CD4-positive, alpha-beta memory T cell (primary cell): ENCODE measurements at regions not wholly inside any gene's neighbourhood (a gene's known extent, or its start where the extent isn't known, plus 50 kb on each side); places are given as distances from the start of the nearest gene placed in this dataset.

Experiments used
- CTCF ChIA-PET: fragments of 350-600 bp; sonication (Branson Sonifier 250); formaldehyde crosslinking; loops from one replicate; lab custom pipeline; 2021; ENCODE audit warnings: inconsistent platforms; ENCODE audit not compliant: partially characterized antibody; lab: Charles Lee
- POLR2A ChIA-PET: fragments of 350-600 bp; sonication (Branson Sonifier 250); formaldehyde crosslinking; loops from one replicate; lab custom pipeline; 2021; ENCODE audit not compliant: partially characterized antibody; lab: Charles Lee
- DNase-seq, 5 donors: peaks; one replicate each; pipeline versions ENCODE4 v3.0.0 to v3.0.0-alpha.2; 2020 to 2022; ENCODE audit warnings: mixed read lengths in 1 of 5
- H3K27ac ChIP-seq: one replicate; pipeline ENCODE4 v1.7.0; 2013; ENCODE audit warnings: low read depth, low read length
- H3K27me3 ChIP-seq: 2 replicates; pipeline ENCODE4 v1.7.0; 2013; ENCODE audit warnings: mild to moderate bottlenecking, low read length, moderate library complexity; ENCODE audit not compliant: insufficient read depth
- H3K36me3 ChIP-seq: 2 replicates; pipeline ENCODE4 v1.7.0; 2013; ENCODE audit warnings: mild to moderate bottlenecking, low read length, moderate library complexity; ENCODE audit not compliant: insufficient read depth
- H3K4me1 ChIP-seq: 2 replicates; pipeline ENCODE4 v1.7.0; 2013; ENCODE audit warnings: mild to moderate bottlenecking, low read length, moderate library complexity; ENCODE audit not compliant: insufficient read depth
- H3K4me3 ChIP-seq, 2 donors: one replicate each; pipeline ENCODE4 v1.7.0; 2013; ENCODE audit warnings: low read length in 2 of 2, mild to moderate bottlenecking in 1 of 2
- H3K9me3 ChIP-seq, 2 donors: one replicate each; pipeline ENCODE4 v1.7.0; 2013; ENCODE audit warnings: low read length in 2 of 2, control low read depth in 1 of 2; ENCODE audit not compliant: control insufficient read depth in 1 of 2
- H3K27ac Mint-ChIP-seq, 7 donors: one replicate each; pipeline ENCODE4 v1.8.0; 2020 to 2021; ENCODE audit warnings: mixed read lengths in 7 of 7, mild to moderate bottlenecking in 6 of 7, inconsistent platforms in 3 of 7, moderate library complexity in 3 of 7
- H3K27me3 Mint-ChIP-seq, 2 donors: one replicate each; pipeline ENCODE4 v1.8.0; 2020 to 2021; ENCODE audit warnings: mixed read lengths in 2 of 2
- H3K36me3 Mint-ChIP-seq, 2 donors: one replicate each; pipeline ENCODE4 v1.8.0; 2020 to 2021; ENCODE audit warnings: mixed read lengths in 2 of 2, inconsistent platforms in 1 of 2, mild to moderate bottlenecking in 1 of 2
- H3K4me1 Mint-ChIP-seq, 4 donors: one replicate each; pipeline ENCODE4 v1.8.0; 2020 to 2021; ENCODE audit warnings: mixed read lengths in 4 of 4, mild to moderate bottlenecking in 1 of 4
- H3K4me3 Mint-ChIP-seq, 8 donors: one replicate each; pipeline ENCODE4 v1.8.0; 2020 to 2021; ENCODE audit warnings: mixed read lengths in 8 of 8, mild to moderate bottlenecking in 7 of 8, moderate library complexity in 6 of 8, inconsistent platforms in 3 of 8
- H3K9me3 Mint-ChIP-seq, 8 donors: one replicate each; pipeline ENCODE4 v1.8.0; 2020 to 2021; ENCODE audit warnings: mixed read lengths in 8 of 8, mild to moderate bottlenecking in 5 of 8, inconsistent platforms in 3 of 8, moderate library complexity in 1 of 8
- intact Hi-C: fragments of 100-400 bp; cut with micrococcal nuclease; formaldehyde crosslinking; loops from one replicate; pipeline ENCODE4 v1.15.1; 2023

DNA sequence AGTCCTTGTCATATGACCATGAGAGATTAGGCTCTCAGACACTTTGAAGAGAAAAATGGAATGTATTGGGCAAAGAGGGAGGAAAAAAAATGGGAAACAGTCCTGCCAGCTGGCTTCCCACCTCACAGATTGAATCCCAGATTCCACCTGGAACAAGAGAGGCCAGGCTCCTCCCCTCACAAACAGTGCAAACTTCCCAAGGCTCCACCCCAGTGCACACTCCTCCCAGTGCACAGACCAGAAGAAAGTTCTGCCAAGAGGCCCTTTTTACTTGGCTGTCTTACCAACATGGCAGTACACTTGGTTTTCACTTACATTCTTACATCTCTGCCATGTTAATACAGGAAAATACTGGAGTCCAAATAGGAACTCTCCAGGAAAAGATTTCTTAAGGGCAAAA is 202.3 kb downstream of the AHR start:
- no peaks in the 10 kb centered on the region for H3K27me3 ChIP-seq
- H3K4me3 ChIP-seq: no peak overlapping the region
- H3K36me3 Mint-ChIP-seq: no peaks in the 10 kb centered on the region
- H3K4me1 ChIP-seq: no peaks in the 10 kb centered on the region
- DNase-seq: no peak
- no peaks in the 10 kb centered on the region for H3K9me3 ChIP-seq
- no peak overlapping the region for H3K27ac ChIP-seq
- no peak overlapping the region for H3K4me3 Mint-ChIP-seq
- H3K27me3 Mint-ChIP-seq: peaks cover 0 to 3% of the 10 kb centered on the region in 2 donors
- no peaks in the 10 kb centered on the region for H3K4me1 Mint-ChIP-seq
- ChIA-PET POLR2A (no interaction called here), CTCF (no interaction called here)
- H3K9me3 Mint-ChIP-seq: peaks cover 0 to 2% (median 0%) of the 10 kb centered on the region in 8 donors
- H3K27ac Mint-ChIP-seq: no peak overlapping the region
- intact Hi-C loops: no loop called here
- H3K36me3 ChIP-seq: no peaks in the 10 kb centered on the region

DNA sequence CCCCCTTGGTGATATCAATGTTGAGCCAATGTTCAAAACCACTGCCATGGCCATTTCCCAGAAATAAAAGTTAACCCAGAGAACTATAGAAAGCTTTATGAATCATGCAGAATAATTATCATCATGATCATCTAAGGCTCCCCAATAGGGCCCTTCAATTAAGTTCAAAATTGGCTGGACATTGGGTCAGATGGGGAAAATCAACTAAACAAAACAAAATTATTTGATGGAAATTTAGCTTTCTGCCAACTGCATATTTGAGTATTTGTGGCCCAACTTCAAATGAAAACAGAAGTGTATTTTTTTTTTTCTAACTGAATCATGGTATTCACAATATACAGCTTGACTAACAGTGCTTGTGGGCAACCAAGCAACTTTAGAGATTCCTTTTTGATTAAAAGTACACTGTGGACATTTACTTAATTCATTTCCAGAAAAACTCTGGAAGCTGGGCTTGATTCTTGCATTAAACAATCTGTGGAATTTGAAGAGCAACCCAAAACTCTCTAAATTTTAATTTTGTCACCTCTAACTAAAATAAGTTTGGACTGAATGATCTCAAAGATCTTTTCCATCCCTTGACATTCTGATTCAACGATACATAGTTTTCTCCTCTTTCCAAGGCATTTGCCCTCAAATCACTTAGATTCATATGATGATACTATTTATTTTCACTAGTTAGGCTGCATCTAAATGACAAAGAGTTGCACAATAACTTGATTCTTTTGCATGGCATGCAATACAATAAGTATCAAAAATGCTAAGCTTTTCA is 203.2 kb downstream of the AHR start:
- DNase-seq: no peak
- ChIA-PET CTCF (interaction anchor here (0.5 kb wide), 1 partner anchor 13 kb away, joined by 4 read pairs; no protein-coding TSS in a partner anchor), POLR2A (no interaction called here)
- Mint-ChIP-seq H3K4me1 (no peaks in the 10 kb centered on the region), H3K36me3 (no peaks in the 10 kb centered on the region), H3K9me3 (peaks cover 0 to 2% (median 0%) of the 10 kb centered on the region in 8 donors), H3K4me3 (no peak overlapping the region), H3K27me3 (peaks cover 0 to 3% of the 10 kb centered on the region in 2 donors), H3K27ac (no peak overlapping the region)
- H3K9me3 ChIP-seq: no peaks in the 10 kb centered on the region
- H3K27me3 ChIP-seq: no peaks in the 10 kb centered on the region
- no peaks in the 10 kb centered on the region for H3K4me1 ChIP-seq
- intact Hi-C loops: no loop called here
- H3K27ac ChIP-seq: no peak overlapping the region
- no peak overlapping the region for H3K4me3 ChIP-seq
- no peaks in the 10 kb centered on the region for H3K36me3 ChIP-seq

DNA sequence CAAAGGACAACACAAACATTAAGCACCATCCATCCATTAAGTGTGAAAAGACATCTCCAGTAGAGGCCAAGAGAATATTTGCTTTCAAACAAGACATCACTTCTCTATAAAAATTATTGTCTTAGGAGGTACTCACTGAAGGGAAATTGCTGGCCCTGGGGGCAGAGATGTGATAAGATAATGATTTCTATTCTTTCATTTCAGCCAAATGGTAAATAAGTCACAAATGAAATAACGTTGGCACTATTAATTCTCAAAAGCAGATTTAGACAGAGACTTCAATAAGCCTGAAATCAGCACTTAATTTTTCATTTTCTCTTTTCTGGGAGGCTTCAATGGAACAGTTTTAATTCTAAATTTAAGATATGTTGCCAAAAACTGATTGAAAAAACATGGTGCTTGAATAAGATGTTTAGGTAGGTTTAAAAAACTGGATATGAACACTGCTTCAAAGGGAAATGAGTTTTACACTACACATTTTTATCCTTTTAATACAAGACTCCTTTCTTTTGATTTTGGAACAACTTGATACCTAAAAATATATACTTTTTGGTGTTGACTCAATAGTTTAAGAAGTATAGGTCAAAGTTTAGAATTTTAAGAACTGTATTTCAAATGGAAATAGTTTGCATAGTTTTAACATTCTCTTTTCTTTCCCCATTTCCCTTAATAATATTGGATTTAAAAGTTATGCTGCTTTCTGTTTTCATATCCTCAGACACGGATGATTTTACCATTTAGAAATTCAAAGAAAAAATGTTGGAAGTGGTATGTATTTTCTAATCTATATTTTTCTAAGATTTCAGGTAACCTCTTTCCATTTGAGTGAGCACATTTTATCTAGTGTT is 204.0 kb downstream of the AHR start:
- DNase-seq: no peak
- Histone ChIP-seq H3K36me3 (no peaks in the 10 kb centered on the region), H3K27me3 (no peaks in the 10 kb centered on the region), H3K9me3 (no peaks in the 10 kb centered on the region), H3K4me3 (no peak overlapping the region), H3K27ac (no peak overlapping the region), H3K4me1 (no peaks in the 10 kb centered on the region)
- Mint-ChIP-seq H3K27me3 (peaks cover 0 to 3% of the 10 kb centered on the region in 2 donors), H3K9me3 (peaks cover 0 to 2% (median 0%) of the 10 kb centered on the region in 8 donors), H3K36me3 (no peaks in the 10 kb centered on the region), H3K27ac (no peak overlapping the region), H3K4me1 (no peaks in the 10 kb centered on the region), H3K4me3 (no peak overlapping the region)
- CTCF ChIA-PET: no interaction called here
- intact Hi-C loops: no loop called here
- POLR2A ChIA-PET: no interaction called here

DNA sequence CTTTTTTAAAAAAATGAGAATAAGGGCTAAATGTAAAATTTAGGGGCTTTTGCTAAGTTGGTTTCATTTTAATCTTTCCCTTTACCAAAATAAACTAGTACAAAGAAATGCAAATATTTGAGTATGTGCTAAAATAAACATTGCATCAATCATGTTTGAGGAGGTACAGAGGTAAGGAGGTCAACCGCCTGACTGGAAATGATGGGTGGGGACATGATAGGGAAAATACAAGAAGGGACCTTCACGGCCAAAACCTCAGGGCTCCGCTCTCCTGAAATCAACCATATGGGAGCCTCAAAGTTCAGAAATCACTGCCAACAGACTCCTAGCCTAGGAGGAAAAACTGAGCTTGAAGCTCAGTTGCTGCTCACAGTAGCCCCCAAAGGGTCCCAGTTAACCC is 207.6 kb downstream of the AHR start:
- intact Hi-C loops: no loop called here
- POLR2A ChIA-PET: no interaction called here
- DNase-seq: no peak
- H3K9me3 ChIP-seq: no peaks in the 10 kb centered on the region
- no peak overlapping the region for H3K4me3 ChIP-seq
- Mint-ChIP-seq H3K36me3 (no peaks in the 10 kb centered on the region), H3K27ac (no peak overlapping the region), H3K4me1 (peaks cover 0 to 3% (median 0%) of the 10 kb centered on the region in 4 donors), H3K27me3 (no peaks in the 10 kb centered on the region), H3K4me3 (no peak overlapping the region), H3K9me3 (no peaks in the 10 kb centered on the region)
- no peaks in the 10 kb centered on the region for H3K27me3 ChIP-seq
- no peaks in the 10 kb centered on the region for H3K36me3 ChIP-seq
- no peak overlapping the region for H3K27ac ChIP-seq
- no peaks in the 10 kb centered on the region for H3K4me1 ChIP-seq
- CTCF ChIA-PET: interaction anchor here (1.1 kb wide), 1 partner anchor 9 kb away, joined by 3 read pairs; no protein-coding TSS in a partner anchor

DNA sequence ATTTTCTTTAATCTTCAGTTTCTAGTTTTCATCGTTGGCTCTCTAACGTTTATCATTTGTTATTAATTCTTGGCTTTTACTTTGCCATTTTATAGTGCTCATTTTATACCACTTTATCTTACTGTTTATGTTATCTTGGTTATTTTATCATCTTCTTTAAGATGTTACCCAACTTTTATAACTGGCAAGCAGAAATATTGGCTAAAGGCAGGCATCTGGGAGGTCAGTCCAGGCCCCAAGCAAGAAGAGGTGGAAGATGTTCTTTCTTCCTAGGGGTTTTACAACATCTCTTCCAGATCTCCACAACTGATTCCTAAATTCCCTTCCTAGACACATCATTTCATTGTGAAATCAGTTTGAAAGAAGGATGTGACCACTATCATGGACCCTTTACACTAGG is 208.1 kb downstream of the AHR start:
- Mint-ChIP-seq H3K4me3 (no peak overlapping the region), H3K36me3 (no peaks in the 10 kb centered on the region), H3K9me3 (no peaks in the 10 kb centered on the region), H3K27ac (no peak overlapping the region), H3K4me1 (peaks cover 0 to 3% (median 0%) of the 10 kb centered on the region in 4 donors), H3K27me3 (no peaks in the 10 kb centered on the region)
- no peaks in the 10 kb centered on the region for H3K27me3 ChIP-seq
- H3K9me3 ChIP-seq: no peaks in the 10 kb centered on the region
- no peaks in the 10 kb centered on the region for H3K4me1 ChIP-seq
- H3K4me3 ChIP-seq: no peak overlapping the region
- intact Hi-C loops: no loop called here
- DNase-seq: no peak
- ChIA-PET POLR2A (no interaction called here), CTCF (interaction anchor here (1.1 kb wide), 1 partner anchor 9 kb away, joined by 3 read pairs; no protein-coding TSS in a partner anchor)
- no peaks in the 10 kb centered on the region for H3K36me3 ChIP-seq
- no peak overlapping the region for H3K27ac ChIP-seq

DNA sequence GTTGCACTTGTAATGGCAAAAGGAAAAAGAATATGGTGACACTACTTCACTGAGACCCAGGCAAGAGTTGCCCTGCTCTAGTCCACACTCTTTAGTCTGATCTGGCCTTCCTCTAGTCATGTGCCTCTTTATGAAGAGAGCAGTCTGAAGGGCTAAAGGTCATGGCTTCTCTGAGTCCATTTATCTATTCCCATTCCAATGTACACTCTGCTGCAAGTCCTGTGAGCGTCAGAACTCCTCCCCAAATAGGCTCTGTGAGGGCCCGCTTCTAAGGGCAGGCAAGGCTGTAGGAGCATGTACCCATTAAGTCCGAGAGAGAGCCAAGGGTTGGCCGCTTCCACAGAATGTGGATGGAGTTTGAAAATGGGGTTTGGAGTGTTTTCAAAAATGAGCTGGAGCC is 209.3 kb downstream of the AHR start:
- no peaks in the 10 kb centered on the region for H3K36me3 ChIP-seq
- no peak overlapping the region for H3K27ac Mint-ChIP-seq
- H3K27me3 Mint-ChIP-seq: no peaks in the 10 kb centered on the region
- no peaks in the 10 kb centered on the region for H3K9me3 Mint-ChIP-seq
- no peak overlapping the region for H3K4me3 Mint-ChIP-seq
- H3K4me1 Mint-ChIP-seq: peaks cover 0 to 3% (median 0%) of the 10 kb centered on the region in 4 donors
- no peaks in the 10 kb centered on the region for H3K36me3 Mint-ChIP-seq
- no peaks in the 10 kb centered on the region for H3K4me1 ChIP-seq
- CTCF ChIA-PET: no interaction called here
- H3K27me3 ChIP-seq: no peaks in the 10 kb centered on the region
- DNase-seq: no peak
- no peaks in the 10 kb centered on the region for H3K9me3 ChIP-seq
- no peak overlapping the region for H3K27ac ChIP-seq
- intact Hi-C loops: no loop called here
- H3K4me3 ChIP-seq: no peak overlapping the region
- POLR2A ChIA-PET: no interaction called here

DNA sequence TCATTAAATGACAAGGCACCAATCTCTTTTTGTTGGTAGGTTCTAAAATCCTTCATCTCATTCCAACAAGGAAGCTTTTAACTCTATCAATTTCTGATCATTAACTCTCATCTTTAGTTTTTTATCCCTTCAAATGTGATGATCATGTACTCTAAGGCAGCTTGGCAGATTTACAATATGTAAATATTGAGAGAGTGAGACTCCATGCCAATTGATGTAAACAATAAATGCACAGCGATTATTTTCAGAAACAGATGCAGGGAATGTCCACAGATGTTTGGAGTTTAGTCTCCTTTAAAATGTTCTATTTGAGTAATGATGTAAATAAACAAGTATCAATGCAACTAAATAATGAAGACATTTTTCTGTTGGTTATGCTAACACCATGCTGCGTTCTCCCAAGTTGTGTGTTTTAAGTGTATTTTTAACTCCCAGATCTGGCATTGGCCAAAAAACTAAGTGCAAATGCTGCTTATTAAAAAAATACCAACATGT is 213.8 kb downstream of the AHR start:
- no peaks in the 10 kb centered on the region for H3K36me3 ChIP-seq
- H3K27ac Mint-ChIP-seq: no peak overlapping the region

More for the DNA sequence above, 213.8 kb downstream of the AHR start:
- ChIA-PET CTCF (interaction anchor here (1.1 kb wide), 1 partner anchor 8 kb away, joined by 4 read pairs; no protein-coding TSS in a partner anchor), POLR2A (no interaction called here)
- DNase-seq: no peak
- no peak overlapping the region for H3K4me3 Mint-ChIP-seq
- H3K9me3 Mint-ChIP-seq: no peaks in the 10 kb centered on the region
- peaks cover 0 to 2% of the 10 kb centered on the region in 2 donors for H3K27me3 Mint-ChIP-seq
- H3K4me3 ChIP-seq: no peak overlapping the region
- H3K4me1 Mint-ChIP-seq: peaks cover 0 to 3% (median 0%) of the 10 kb centered on the region in 4 donors
- intact Hi-C loops: no loop called here
- H3K4me1 ChIP-seq: no peaks in the 10 kb centered on the region
- H3K27ac ChIP-seq: no peak overlapping the region
- no peaks in the 10 kb centered on the region for H3K36me3 Mint-ChIP-seq
- no peaks in the 10 kb centered on the region for H3K9me3 ChIP-seq
- H3K27me3 ChIP-seq: no peaks in the 10 kb centered on the region
